A673 (cell line): ENCODE measurements at regions not wholly inside any gene's neighbourhood (a gene's known extent, or its start where the extent isn't known, plus 50 kb on each side); places are given as distances from the start of the nearest gene placed in this dataset.

ENCODE experiments used
- BruUV-seq: library from RNA; stranded (reverse); fragments of 400-500 nt; replicated peaks from 2 replicates; lab custom pipeline; 2021; lab: Mats Ljungman, UMichigan
- CTCF ChIA-PET: fragments of 300-600 bp; sonication (Branson Sonifier 250); formaldehyde crosslinking; loops from one replicate; lab custom pipeline; 2022; ENCODE audit warnings: antibody characterized with exemption; lab: Charles Lee
- POLR2A ChIA-PET: fragments of 300-600 bp; sonication (Branson Sonifier 250); formaldehyde crosslinking; loops from one replicate; lab custom pipeline; 2022; ENCODE audit warnings: antibody characterized with exemption; ENCODE audit not compliant: low non-redundant PET; lab: Charles Lee
- DNase-seq: peaks from one replicate; pipeline ENCODE4 v3.0.0-alpha.2; 2015; ENCODE audit warnings: low spot score
- H3K27ac ChIP-seq: fragments of 200-600 bp; sonication (generic); 2 replicates; pipeline ENCODE4 v1.5.1; 2016; ENCODE audit warnings: mixed run types, low read depth, mild to moderate bottlenecking, mixed read lengths, antibody characterized with exemption, low read length; ENCODE audit not compliant: poor library complexity, severe bottlenecking
- H3K27me3 ChIP-seq: fragments of 200-600 bp; sonication (generic); replicated peaks from 2 replicates; pipeline ENCODE4 v1.6.1; 2017; ENCODE audit warnings: mixed run types, low read depth, mild to moderate bottlenecking, mixed read lengths, antibody characterized with exemption, low read length; ENCODE audit not compliant: insufficient read depth, poor library complexity
- H3K36me3 ChIP-seq: fragments of 200-600 bp; sonication (generic); 2 replicates; pipeline ENCODE4 v1.6.1; 2016; ENCODE audit warnings: mixed run types, mild to moderate bottlenecking, mixed read lengths, antibody characterized with exemption, low read length; ENCODE audit not compliant: insufficient read depth, poor library complexity, severe bottlenecking
- H3K4me1 ChIP-seq: fragments of 200-600 bp; sonication (generic); 2 replicates; pipeline ENCODE4 v1.6.1; 2017; ENCODE audit warnings: mixed run types, mild to moderate bottlenecking, mixed read lengths, antibody characterized with exemption, low read length; ENCODE audit not compliant: insufficient read depth, poor library complexity, severe bottlenecking
- H3K4me3 ChIP-seq: fragments of 200-600 bp; sonication (generic); 2 replicates; pipeline ENCODE4 v1.5.1; 2016; ENCODE audit warnings: low read depth, mixed run types, mild to moderate bottlenecking, mixed read lengths, low read length; ENCODE audit not compliant: poor library complexity, severe bottlenecking
- H3K9me3 ChIP-seq: fragments of 200-600 bp; sonication (generic); 2 replicates; pipeline ENCODE4 v1.6.1; 2016; ENCODE audit warnings: mixed run types, low read depth, mild to moderate bottlenecking, mixed read lengths, antibody characterized with exemption, low read length; ENCODE audit not compliant: poor library complexity, severe bottlenecking
- CTCF ChIP-seq: fragments of 300-800, 200-600 bp; sonication (generic); conservative IDR thresholded peaks from 2 replicates; pipeline ENCODE4 v1.5.1; 2017; ENCODE audit warnings: low read depth, mild to moderate bottlenecking, antibody characterized with exemption, low read length, moderate library complexity, mixed read lengths
- EZH2 ChIP-seq: fragments of 200-600 bp; sonication (generic); IDR thresholded peaks from 2 replicates; pipeline ENCODE4 v1.6.1; 2017; ENCODE audit warnings: borderline replicate concordance, low read depth, mild to moderate bottlenecking, mixed read lengths, antibody characterized with exemption, low read length; ENCODE audit not compliant: poor library complexity, severe bottlenecking
- intact Hi-C: fragments of 100-400 bp; cut with micrococcal nuclease; formaldehyde crosslinking; loops from one replicate; pipeline ENCODE4 v1.10.0; 2022; ENCODE audit not compliant: unreplicated experiment

GRCh38 chr17:79420318-79421243 is 190.3 kb downstream of the RBFOX3 start:
- POLR2A ChIA-PET, result no interaction called here
- TF ChIP-seq CTCF (no peak), EZH2 (no peak)

GRCh38 chr17:79417476-79417988 is 193.3 kb downstream of the RBFOX3 start:
- H3K4me3 ChIP-seq, result no peak overlapping the region
- POLR2A ChIA-PET, result no interaction called here
- no TSS peak for BruUV-seq
- H3K4me1 ChIP-seq, result no peaks in the 10 kb centered on the region
- no peak for DNase-seq
- intact Hi-C loops, result no loop called here
- no peaks in the 10 kb centered on the region for H3K9me3 ChIP-seq
- peaks cover 56% of the 10 kb centered on the region for H3K27me3 ChIP-seq
- CTCF ChIA-PET, result no interaction called here
- H3K36me3 ChIP-seq, result no peaks in the 10 kb centered on the region
- no peak overlapping the region for H3K27ac ChIP-seq
- TF ChIP-seq CTCF (no peak), EZH2 (no peak)

More at GRCh38 chr17:79420318-79421243, 190.3 kb downstream of the RBFOX3 start:
- BruUV-seq, result no TSS peak
- intact Hi-C loops, result no loop called here
- CTCF ChIA-PET, result no interaction called here
- Histone ChIP-seq H3K4me1 (no peaks in the 10 kb centered on the region), H3K9me3 (no peaks in the 10 kb centered on the region), H3K27ac (no peak overlapping the region), H3K27me3 (peaks cover 48% of the 10 kb centered on the region), H3K36me3 (no peaks in the 10 kb centered on the region), H3K4me3 (no peak overlapping the region)
- DNase-seq, result peak; percentile 28

GRCh38 chr17:79415909-79416308 is 194.9 kb downstream of the RBFOX3 start:
- no TSS peak for BruUV-seq
- no peak overlapping the region for H3K4me3 ChIP-seq
- no peak for TF ChIP-seq EZH2
- TF ChIP-seq CTCF, result no peak
- intact Hi-C loops, result no loop called here
- H3K36me3 ChIP-seq, result no peaks in the 10 kb centered on the region
- no peak overlapping the region for H3K27ac ChIP-seq
- no peak for DNase-seq
- no peaks in the 10 kb centered on the region for H3K4me1 ChIP-seq
- CTCF ChIA-PET, result interaction anchor here (0.6 kb wide), 1 partner anchor 41 kb away, joined by 3 read pairs; no protein-coding TSS in a partner anchor
- no peaks in the 10 kb centered on the region for H3K9me3 ChIP-seq
- H3K27me3 ChIP-seq, result peaks cover 63% of the 10 kb centered on the region
- POLR2A ChIA-PET, result no interaction called here
